Stimulated activated CD4-positive, alpha-beta T cell treated with anti-CD3 and anti-CD28 coated beads, Interleukin-15, amount 100 ng/mL, for 24 hours (primary cell): ENCODE measurements at regions not wholly inside any gene's neighbourhood (a gene's known extent, or its start where the extent isn't known, plus 50 kb on each side); places are given as distances from the start of the nearest gene placed in this dataset.

Source experiments
- DNase-seq: peaks from one replicate; pipeline ENCODE4 v3.0.0-alpha.2; 2020

- DNase-seq = no peak
Measured at GRCh38 chr5:2929779-2930178, 178.3 kb upstream of the IRX2 start.

- DNase-seq = no peak
Measured at GRCh38 chr5:2921651-2922050, 170.2 kb upstream of the IRX2 start.

GRCh38 chr5:2921176-2921575 is 169.7 kb upstream of the IRX2 start:
- no peak for DNase-seq

GRCh38 chr5:2920312-2920711 is 168.8 kb upstream of the IRX2 start:
- no peak for DNase-seq

GRCh38 chr5:2919310-2920018 is 168.0 kb upstream of the IRX2 start:
- DNase-seq = no peak

- no peak for DNase-seq
Measured at GRCh38 chr5:2917524-2917923, 166.0 kb upstream of the IRX2 start.

GRCh38 chr5:2917093-2917492 is 165.6 kb upstream of the IRX2 start:
- no peak for DNase-seq

GRCh38 chr5:2916076-2916682 is 164.7 kb upstream of the IRX2 start:
- DNase-seq = no peak

GRCh38 chr5:2914981-2915484 is 163.6 kb upstream of the IRX2 start:
- DNase-seq = no peak

GRCh38 chr5:2914022-2914661 is 162.7 kb upstream of the IRX2 start:
- DNase-seq = no peak

- no peak for DNase-seq
Measured at GRCh38 chr5:2913281-2913680, 161.8 kb upstream of the IRX2 start.

GRCh38 chr5:2912741-2913140 is 161.3 kb upstream of the IRX2 start:
- DNase-seq = no peak

GRCh38 chr5:2910401-2911175 is 159.1 kb upstream of the IRX2 start:
- no peak for DNase-seq

GRCh38 chr5:2909035-2909434 is 157.6 kb upstream of the IRX2 start:
- DNase-seq = no peak

GRCh38 chr5:2908086-2908485 is 156.6 kb upstream of the IRX2 start:
- DNase-seq = no peak

- no peak for DNase-seq
Measured at GRCh38 chr5:2906302-2907090, 155.0 kb upstream of the IRX2 start.

GRCh38 chr5:2905741-2906140 is 154.3 kb upstream of the IRX2 start:
- no peak for DNase-seq

- DNase-seq = no peak
Measured at GRCh38 chr5:2904956-2905355, 153.5 kb upstream of the IRX2 start.

- DNase-seq = no peak
Measured at GRCh38 chr5:2904399-2904798, 152.9 kb upstream of the IRX2 start.

GRCh38 chr5:2903451-2904395 is 152.2 kb upstream of the IRX2 start:
- DNase-seq = no peak

GRCh38 chr5:2902742-2903297 is 151.3 kb upstream of the IRX2 start:
- DNase-seq = no peak
